Smooth muscle cell (in vitro differentiated cells): ENCODE measurements at regions not wholly inside any gene's neighbourhood (a gene's known extent, or its start where the extent isn't known, plus 50 kb on each side); places are given as distances from the start of the nearest gene placed in this dataset.

Experiments used
- DNase-seq: peaks from one replicate; lab custom pipeline; 2025; ENCODE audit not compliant: unreplicated experiment; lab: John Stamatoyannopoulos, UW
- H2AFZ ChIP-seq: fragments of 200-600 bp; sonication (generic); 2 replicates; pipeline ENCODE4 v1.6.0; 2016; ENCODE audit warnings: antibody characterized with exemption, low read depth, mild to moderate bottlenecking
- H3F3A ChIP-seq: fragments of 200-600 bp; sonication (generic); 2 replicates; pipeline ENCODE4 v1.6.0; 2017; ENCODE audit warnings: antibody characterized with exemption, low read depth
- H3K27ac ChIP-seq: fragments of 200-600 bp; sonication (generic); 2 replicates; pipeline ENCODE4 v1.5.1; 2016; ENCODE audit warnings: low read depth, mild to moderate bottlenecking
- H3K27me3 ChIP-seq: fragments of 200-600 bp; sonication (generic); 2 replicates; pipeline ENCODE4 v1.6.1; 2016; ENCODE audit warnings: low read depth, mild to moderate bottlenecking
- H3K36me3 ChIP-seq: fragments of 200-600 bp; sonication (generic); 2 replicates; pipeline ENCODE4 v1.5.1; 2016; ENCODE audit warnings: low read depth
- H3K4me1 ChIP-seq: fragments of 200-600 bp; sonication (generic); 2 replicates; pipeline ENCODE4 v1.5.1; 2016; ENCODE audit warnings: low read depth
- H3K4me2 ChIP-seq: fragments of 200-600 bp; sonication (generic); 2 replicates; pipeline ENCODE4 v1.6.0; 2016; ENCODE audit warnings: mild to moderate bottlenecking
- H3K4me3 ChIP-seq: fragments of 200-600 bp; sonication (generic); 2 replicates; pipeline ENCODE4 v1.5.1; 2016; ENCODE audit warnings: mild to moderate bottlenecking
- H3K79me2 ChIP-seq: fragments of 200-600 bp; sonication (generic); 2 replicates; pipeline ENCODE4 v1.6.0; 2016; ENCODE audit warnings: low read depth, mild to moderate bottlenecking
- H3K9ac ChIP-seq: fragments of 200-600 bp; sonication (generic); 2 replicates; pipeline ENCODE4 v1.6.0; 2016; ENCODE audit warnings: low read depth
- H3K9me3 ChIP-seq: fragments of 200-600 bp; sonication (generic); replicated peaks from 2 replicates; pipeline ENCODE4 v1.5.1; 2016; ENCODE audit warnings: low read depth
- H4K20me1 ChIP-seq: fragments of 200-600 bp; sonication (generic); 2 replicates; pipeline ENCODE4 v1.6.0; 2016; ENCODE audit warnings: low read depth
- CTCF ChIP-seq: fragments of 200-600 bp; sonication (generic); IDR thresholded peaks from 2 replicates; pipeline ENCODE4 v1.5.1; 2017; ENCODE audit warnings: borderline replicate concordance, mild to moderate bottlenecking, antibody characterized with exemption; ENCODE audit not compliant: insufficient read depth, poor library complexity, severe bottlenecking
- WGBS: methylation state at CpG from one replicate; pipeline ENCODE4 v1.1.7; 2016; ENCODE audit warnings: low lambda C conversion rate; 5-methylcytosine and 5-hydroxymethylcytosine counted together

- DNase-seq: no peak
- H2AFZ ChIP-seq: no peak overlapping the region
- no peaks in the 10 kb centered on the region for H4K20me1 ChIP-seq
- 97% methylated on average over 6 of the region's 6 CpGs for WGBS
- H3K4me2 ChIP-seq: no peak overlapping the region
- no peaks in the 10 kb centered on the region for H3K27me3 ChIP-seq
- no peak for TF ChIP-seq CTCF
- peaks cover 17% of the 10 kb centered on the region for H3K4me1 ChIP-seq
- H3K4me3 ChIP-seq: no peak overlapping the region
- no peaks in the 10 kb centered on the region for H3K79me2 ChIP-seq
- H3K27ac ChIP-seq: no peak overlapping the region
- peaks cover 17% of the 10 kb centered on the region for H3F3A ChIP-seq
- no peaks in the 10 kb centered on the region for H3K36me3 ChIP-seq
- no peak overlapping the region for H3K9ac ChIP-seq
- H3K9me3 ChIP-seq: no peaks in the 10 kb centered on the region
Measured at GRCh38 chr1:43067233-43067745, 104.8 kb downstream of the EBNA1BP2 start.

- no peaks in the 10 kb centered on the region for H3K27me3 ChIP-seq
- TF ChIP-seq CTCF: no peak
- no peak overlapping the region for H3K9ac ChIP-seq
- H3K79me2 ChIP-seq: no peaks in the 10 kb centered on the region
- no peak for DNase-seq
- no peak overlapping the region for H3K4me2 ChIP-seq
- H3K36me3 ChIP-seq: no peaks in the 10 kb centered on the region
- 93% methylated on average over 9 of the region's 9 CpGs for WGBS
- no peak overlapping the region for H3K27ac ChIP-seq
- H4K20me1 ChIP-seq: no peaks in the 10 kb centered on the region
- peaks cover 17% of the 10 kb centered on the region for H3K4me1 ChIP-seq
- H3K4me3 ChIP-seq: no peak overlapping the region
- H2AFZ ChIP-seq: no peak overlapping the region
- H3F3A ChIP-seq: peaks cover 17% of the 10 kb centered on the region
- H3K9me3 ChIP-seq: no peaks in the 10 kb centered on the region
Measured at GRCh38 chr1:43066578-43066977, 105.5 kb downstream of the EBNA1BP2 start.

DNA sequence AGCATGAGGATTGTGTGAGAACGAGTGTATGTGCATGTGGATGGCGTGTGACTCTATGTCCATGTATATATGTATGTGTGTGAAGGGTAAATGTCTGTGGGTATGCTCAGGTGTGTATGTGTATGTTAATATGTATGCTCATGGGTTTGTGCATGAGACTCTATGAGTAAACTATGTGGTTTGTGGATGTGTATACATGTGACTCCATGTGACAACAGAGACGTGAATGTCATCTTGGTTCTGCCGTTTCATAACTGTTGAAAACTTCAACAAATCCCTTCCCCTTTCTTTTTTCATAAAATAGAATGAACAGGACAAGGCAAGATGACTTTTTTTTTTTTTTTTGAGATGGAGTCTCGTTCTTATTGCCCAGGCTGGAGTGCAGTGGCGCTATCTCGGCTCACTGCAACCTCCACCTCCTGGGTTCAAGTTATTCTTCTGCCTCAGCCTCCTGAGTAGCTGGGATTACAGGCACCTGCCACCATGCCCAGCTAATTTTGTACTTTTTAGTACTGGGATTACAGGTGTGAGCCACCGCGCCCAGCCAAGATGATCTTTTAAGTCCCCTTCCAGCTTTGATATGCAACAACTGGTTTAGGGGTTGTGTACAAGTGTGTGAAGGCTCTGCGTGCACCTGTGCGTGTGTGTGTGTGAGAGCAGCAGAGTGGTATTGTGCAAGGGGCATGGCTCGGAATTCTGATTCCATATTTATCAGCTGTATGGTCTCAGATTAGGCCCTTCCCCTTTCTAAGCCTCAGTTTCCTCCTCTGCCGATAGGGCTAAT, 106.3 kb downstream of the EBNA1BP2 start:
- Histone ChIP-seq H2AFZ (no peak overlapping the region), H3K79me2 (no peaks in the 10 kb centered on the region), H3K27ac (no peak overlapping the region), H3K27me3 (no peaks in the 10 kb centered on the region), H3K9ac (no peak overlapping the region), H3K36me3 (no peaks in the 10 kb centered on the region), H3K9me3 (no peaks in the 10 kb centered on the region), H3K4me3 (no peak overlapping the region), H3F3A (peaks cover 17% of the 10 kb centered on the region), H3K4me1 (peaks cover 17% of the 10 kb centered on the region), H3K4me2 (no peak overlapping the region), H4K20me1 (no peaks in the 10 kb centered on the region)
- TF ChIP-seq CTCF: no peak
- WGBS: 94% methylated on average over 13 of the region's 13 CpGs
- DNase-seq: no peak

DNA sequence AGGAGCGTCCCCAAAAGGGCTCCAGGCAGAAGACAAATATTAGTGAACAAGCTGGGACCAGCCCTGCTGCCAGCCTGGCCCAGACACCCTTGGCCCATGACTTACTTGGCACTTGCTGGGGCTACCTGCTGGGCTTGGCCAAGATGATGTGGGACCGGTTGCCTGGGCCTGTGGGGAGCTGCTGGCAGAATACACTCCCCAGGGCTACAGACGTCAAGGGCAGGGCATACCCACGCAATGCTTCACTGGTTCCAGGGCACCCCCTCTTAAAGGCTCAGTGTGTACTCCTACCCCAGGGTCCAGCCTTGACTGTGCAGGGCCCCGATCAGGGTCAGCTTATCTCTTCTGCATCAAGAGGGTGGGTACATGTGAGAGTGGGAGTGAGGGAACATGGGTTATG, 106.5 kb upstream of the SLC2A1 start:
- no peak for DNase-seq
- peaks cover 16% of the 10 kb centered on the region for H3F3A ChIP-seq
- no peaks in the 10 kb centered on the region for H4K20me1 ChIP-seq
- no peak overlapping the region for H2AFZ ChIP-seq
- H3K36me3 ChIP-seq: no peaks in the 10 kb centered on the region
- H3K79me2 ChIP-seq: no peaks in the 10 kb centered on the region
- H3K27me3 ChIP-seq: no peaks in the 10 kb centered on the region
- no peaks in the 10 kb centered on the region for H3K9me3 ChIP-seq
- H3K9ac ChIP-seq: no peak overlapping the region
- no peak overlapping the region for H3K27ac ChIP-seq
- peaks cover 17% of the 10 kb centered on the region for H3K4me1 ChIP-seq
- no peak for TF ChIP-seq CTCF
- H3K4me3 ChIP-seq: no peak overlapping the region
- WGBS: 88% methylated on average over 5 of the region's 5 CpGs
- H3K4me2 ChIP-seq: no peak overlapping the region
